ENCODE measurements at regions not wholly inside any gene's neighbourhood (a gene's known extent, or its start where the extent isn't known, plus 50 kb on each side); places are given as distances from the start of the nearest gene placed in this dataset.
"Not testable (repeated sequence)": the region's sequence is repeated elsewhere in the genome, so short reads cannot be mapped to it uniquely, and the experiment has no call there.

DNA sequence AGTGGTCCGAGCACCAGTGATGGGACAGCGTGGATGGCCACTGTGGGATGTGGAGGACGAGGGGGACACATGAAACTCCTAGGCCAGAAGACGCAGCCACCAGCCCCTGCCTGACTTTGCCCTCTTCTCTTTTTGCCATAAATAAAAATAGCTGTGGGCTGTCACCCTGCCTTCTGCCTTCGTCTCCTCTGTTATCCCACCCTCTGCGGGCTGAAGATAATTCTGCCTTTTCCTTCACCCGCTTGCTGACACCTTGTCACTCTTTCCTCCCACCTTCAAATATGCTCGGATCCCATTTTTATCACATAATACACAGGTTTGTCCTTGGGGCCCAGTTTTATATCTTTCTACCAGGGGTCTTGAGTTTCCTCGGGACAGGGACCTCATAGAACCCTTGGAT is 87.6 kb upstream of the CIBAR2 start:
- no peak overlapping the region for H3K4me3 ChIP-seq (ENCODE audit: low read depth, low read length)

GRCh38 chr16:85200471-85201278 is 88.4 kb upstream of the CIBAR2 start:
- no peak for DNase-seq (ENCODE audit: low read depth)
- no peak overlapping the region for H3K4me3 ChIP-seq (ENCODE audit: low read depth, low read length)

More for the DNA sequence above, 87.6 kb upstream of the CIBAR2 start:
- DNase-seq (ENCODE audit: low read depth) = no peak

- no peak overlapping the region for H3K4me3 ChIP-seq (ENCODE audit: low read depth, low read length)
- no peak for DNase-seq (ENCODE audit: low read depth)
These were observed 89.3 kb upstream of the CIBAR2 start for GRCh38 chr16:85201574-85201973.

DNA sequence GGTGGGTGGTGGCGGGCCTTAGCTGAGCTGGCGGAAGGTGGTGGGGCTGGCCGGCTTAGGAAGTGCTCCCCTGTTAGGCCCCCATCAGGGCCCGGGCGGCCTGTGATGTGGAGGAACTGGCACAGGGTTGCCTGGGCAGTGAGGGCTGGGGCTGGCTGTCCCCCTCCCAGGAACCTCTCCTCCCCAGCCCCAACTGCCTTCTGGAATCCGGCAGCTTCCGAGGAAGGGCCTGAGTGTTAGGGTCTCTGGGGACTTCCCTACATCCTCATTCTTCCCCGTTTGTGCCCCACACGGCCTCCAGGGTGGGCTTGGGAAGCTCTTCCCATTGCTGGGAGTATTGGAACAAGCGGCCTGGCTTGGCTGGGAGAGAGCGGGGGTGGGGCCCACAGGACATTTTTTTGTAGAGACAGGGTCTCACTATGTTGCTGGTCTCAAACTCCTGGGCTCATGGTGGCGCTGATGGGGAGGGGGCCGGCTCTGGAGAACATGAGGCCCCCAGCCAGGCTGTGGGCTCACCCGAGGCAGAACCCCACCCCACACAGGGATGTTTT is 89.9 kb upstream of the CIBAR2 start:
- H3K4me3 ChIP-seq (ENCODE audit: low read depth, low read length) = no peak overlapping the region
- no peak for DNase-seq (ENCODE audit: low read depth)

GRCh38 chr16:85202631-85203461 is 90.6 kb upstream of the CIBAR2 start:
- peak; percentile 82 for DNase-seq (ENCODE audit: low read depth)
- H3K4me3 ChIP-seq (ENCODE audit: low read depth, low read length) = no peak overlapping the region

DNA sequence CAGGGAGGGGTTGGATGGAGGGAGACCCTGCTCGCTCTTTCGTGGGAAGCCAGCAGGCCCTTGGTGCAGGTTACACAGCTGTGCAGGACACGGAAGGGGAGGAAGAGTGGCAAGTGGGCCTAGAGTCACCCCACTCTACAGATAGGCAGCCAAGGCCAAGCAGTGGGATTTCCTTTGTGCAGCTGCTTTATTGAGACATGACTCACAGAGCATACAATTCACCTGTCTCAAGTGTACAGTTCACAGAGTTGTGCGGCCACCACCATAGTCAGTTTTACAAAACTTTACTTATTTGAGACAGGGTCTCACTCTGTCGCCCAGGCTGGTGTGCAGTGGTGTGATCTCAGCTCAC is 91.2 kb upstream of the CIBAR2 start:
- no peak for DNase-seq (ENCODE audit: low read depth)
- no peak overlapping the region for H3K4me3 ChIP-seq (ENCODE audit: low read depth, low read length)

DNA sequence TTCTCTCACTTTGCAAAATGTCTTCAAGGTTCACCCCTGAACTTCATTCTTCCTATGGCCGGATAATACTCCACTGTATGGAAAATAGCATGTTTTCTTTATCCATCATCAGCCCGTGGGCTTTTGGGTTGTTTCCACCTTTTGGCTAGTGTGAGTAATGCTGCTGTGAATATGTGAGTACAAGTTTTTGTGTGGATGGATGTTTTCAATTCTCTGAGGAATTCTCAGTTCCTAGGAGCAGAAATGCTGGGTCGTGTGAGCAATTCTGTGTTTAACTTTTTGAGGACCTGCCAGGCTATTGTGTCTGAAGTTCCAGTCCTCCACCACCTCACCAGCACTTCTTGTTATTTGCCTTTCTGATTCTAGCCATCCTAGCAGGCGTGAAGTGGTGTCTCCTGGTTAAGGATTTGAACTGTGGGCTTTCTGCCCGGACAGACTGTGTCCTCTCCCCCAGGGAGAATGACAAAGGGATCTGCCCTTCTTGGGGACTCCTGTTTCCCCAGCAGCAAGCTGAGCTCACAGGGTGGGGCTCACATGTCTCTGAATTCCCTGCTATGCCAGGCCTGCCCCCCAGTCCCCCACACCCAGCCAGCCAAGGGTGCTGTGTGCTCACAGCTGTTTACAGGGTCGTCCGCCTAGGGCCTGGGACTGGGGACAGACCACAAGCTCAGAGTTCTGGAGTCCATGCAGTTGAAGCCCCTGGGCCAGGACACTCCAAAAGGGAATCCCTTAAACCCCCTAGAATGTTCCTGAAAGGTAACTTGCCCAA is 92.2 kb upstream of the CIBAR2 start:
- DNase-seq (ENCODE audit: low read depth) = peak; percentile 75
- H3K4me3 ChIP-seq (ENCODE audit: low read depth, low read length) = no peak overlapping the region

GRCh38 chr16:85205257-85205656 is 93.0 kb upstream of the CIBAR2 start:
- DNase-seq (ENCODE audit: low read depth); H3K4me3 ChIP-seq (ENCODE audit: low read depth, low read length): not testable (repeated sequence)

DNA sequence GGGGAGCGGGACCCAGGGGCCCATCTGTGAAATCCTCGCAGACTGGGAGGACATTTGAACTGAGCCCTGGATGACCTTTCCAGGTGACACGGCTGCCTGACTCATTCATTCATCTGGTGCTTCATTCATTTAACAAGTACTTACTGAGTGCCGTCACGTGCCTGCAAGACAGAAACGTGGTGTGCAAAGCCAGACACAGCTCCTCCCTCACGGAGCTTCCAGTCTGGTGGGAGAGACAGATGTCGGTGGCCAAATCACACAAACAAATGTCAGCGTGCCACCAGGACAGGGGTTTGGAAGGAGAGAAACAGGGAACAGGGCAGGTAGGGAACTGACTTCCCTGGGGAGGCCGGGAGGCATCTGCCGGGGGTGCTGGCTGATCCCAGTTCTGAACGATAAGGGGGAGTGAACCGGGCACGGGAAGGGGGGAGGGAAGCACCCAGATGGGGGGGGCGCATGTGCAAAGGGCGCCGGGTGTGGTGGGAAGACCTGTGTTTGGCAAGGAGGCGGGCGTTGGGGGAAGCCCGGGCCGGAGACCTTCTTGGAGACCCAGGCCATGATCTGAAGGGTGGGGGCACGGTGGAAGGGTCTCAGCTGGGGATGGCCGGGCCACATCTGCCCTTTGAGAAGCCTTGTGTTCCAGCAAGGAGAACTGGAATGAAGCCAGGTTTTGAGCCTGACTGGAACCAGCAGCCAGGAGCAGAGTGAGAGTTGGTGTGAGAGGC is 93.6 kb upstream of the CIBAR2 start:
- no peak overlapping the region for H3K4me3 ChIP-seq (ENCODE audit: low read depth, low read length)
- no peak for DNase-seq (ENCODE audit: low read depth)

DNA sequence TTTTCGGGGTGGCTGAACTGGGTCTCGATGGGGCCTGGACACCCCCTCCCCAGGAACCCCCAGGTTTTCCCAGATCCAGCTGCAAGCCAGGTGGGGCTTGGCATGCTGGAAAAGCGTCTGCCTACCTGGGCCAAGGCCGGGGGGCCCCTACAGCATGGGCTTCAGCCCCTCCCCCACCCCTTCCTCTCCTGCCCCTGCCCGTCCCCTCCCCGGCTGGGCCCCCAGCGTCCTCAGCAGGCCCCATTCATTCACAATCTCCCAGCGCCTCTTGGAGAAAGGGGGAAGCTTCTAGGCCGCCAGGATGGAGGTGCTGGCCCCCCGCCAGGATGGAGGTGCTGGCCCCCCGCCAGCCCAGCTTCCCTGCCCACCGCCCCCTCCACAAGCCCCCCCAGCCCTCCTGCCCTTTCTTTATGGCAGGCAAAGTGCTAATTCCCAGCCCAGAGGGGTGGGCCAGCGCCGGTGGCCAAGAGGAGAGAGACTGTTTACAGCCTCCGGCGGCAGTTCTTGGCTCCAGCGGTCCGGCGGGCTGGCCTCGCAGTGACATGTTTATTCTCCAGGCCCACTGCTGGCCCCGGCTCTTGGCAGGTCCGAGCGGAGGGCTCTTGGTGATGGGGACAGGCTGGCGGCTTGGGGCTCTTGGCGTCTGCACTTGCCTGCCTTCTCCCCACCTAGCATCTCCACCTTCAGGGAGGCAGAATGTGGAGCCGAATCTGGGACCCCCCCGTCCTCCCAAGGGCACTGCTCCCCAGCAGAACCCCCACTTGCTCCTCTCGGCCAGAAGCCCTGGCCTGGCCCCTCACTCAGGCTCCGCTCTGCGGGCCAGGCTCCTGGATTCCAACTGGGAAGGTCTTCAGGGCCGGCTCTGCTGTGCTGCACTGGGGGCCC is 94.4 kb upstream of the CIBAR2 start:
- no peak overlapping the region for H3K4me3 ChIP-seq (ENCODE audit: low read depth, low read length)
- DNase-seq (ENCODE audit: low read depth) = no peak

DNA sequence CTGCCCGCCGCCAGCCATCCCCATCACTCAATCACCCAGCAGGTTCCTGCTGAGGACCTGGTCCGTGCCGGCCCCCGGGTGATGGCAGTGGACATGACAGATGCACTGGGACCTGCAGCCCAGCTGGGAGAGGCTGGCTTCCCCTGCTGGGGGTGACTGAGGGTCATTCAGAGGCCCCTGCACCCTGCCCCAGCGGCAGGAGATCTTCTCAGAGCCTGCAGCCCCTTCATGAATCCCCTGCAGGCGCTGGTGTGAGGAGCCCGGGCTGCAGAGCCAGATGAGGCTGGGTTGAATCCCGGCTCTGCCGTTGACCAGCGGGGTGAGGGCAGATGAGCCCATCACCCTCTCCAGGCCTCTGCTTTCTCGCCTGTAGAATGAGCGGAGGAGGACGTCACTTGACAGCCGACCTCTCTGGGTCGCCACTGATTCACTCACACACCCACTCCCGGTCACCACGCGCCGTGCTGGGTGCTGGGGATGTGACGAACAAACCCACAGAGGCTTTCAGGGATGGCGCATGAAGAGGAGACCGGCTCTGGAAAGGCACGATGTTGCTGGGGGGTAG is 95.2 kb upstream of the CIBAR2 start:
- no peak overlapping the region for H3K4me3 ChIP-seq (ENCODE audit: low read depth, low read length)
- DNase-seq (ENCODE audit: low read depth) = no peak

DNA sequence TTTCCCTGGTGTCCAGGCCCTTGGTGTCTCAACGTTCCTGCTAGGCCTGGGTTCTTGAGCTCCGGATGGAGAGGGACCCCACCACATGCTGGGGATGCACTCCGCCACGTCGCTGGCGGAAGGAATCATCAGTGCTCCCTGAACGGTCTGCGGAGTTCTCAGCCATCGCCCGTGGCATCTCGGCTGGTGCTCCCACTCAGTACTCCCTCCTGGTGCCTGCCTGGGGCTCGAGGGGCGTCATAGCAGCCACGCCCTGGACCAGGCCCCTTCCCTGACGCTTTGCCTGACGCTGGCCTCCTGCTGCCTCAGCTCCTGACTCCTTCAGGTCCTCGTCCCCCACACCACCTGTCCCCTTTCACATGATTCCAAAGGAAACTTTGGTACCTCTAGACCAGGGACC is 95.9 kb upstream of the CIBAR2 start:
- no peak overlapping the region for H3K4me3 ChIP-seq (ENCODE audit: low read depth, low read length)
- no peak for DNase-seq (ENCODE audit: low read depth)

- no peak overlapping the region for H3K4me3 ChIP-seq (ENCODE audit: low read depth, low read length)
- no peak for DNase-seq (ENCODE audit: low read depth)
These were observed 96.6 kb upstream of the CIBAR2 start for GRCh38 chr16:85208643-85209520.

GRCh38 chr16:85209526-85210121 is 97.4 kb upstream of the CIBAR2 start:
- H3K4me3 ChIP-seq (ENCODE audit: low read depth, low read length) = no peak overlapping the region
- DNase-seq (ENCODE audit: low read depth) = no peak

GRCh38 chr16:85210423-85211169 is 98.3 kb upstream of the CIBAR2 start:
- DNase-seq (ENCODE audit: low read depth) = no peak
- no peak overlapping the region for H3K4me3 ChIP-seq (ENCODE audit: low read depth, low read length)

GRCh38 chr16:85211271-85211801 is 99.1 kb upstream of the CIBAR2 start:
- DNase-seq (ENCODE audit: low read depth) = no peak
- no peak overlapping the region for H3K4me3 ChIP-seq (ENCODE audit: low read depth, low read length)

All from skeletal muscle cell (primary cell).